ENCODE measurements at regions not wholly inside any gene's neighbourhood (a gene's known extent, or its start where the extent isn't known, plus 50 kb on each side); places are given as distances from the start of the nearest gene placed in this dataset.

DNA sequence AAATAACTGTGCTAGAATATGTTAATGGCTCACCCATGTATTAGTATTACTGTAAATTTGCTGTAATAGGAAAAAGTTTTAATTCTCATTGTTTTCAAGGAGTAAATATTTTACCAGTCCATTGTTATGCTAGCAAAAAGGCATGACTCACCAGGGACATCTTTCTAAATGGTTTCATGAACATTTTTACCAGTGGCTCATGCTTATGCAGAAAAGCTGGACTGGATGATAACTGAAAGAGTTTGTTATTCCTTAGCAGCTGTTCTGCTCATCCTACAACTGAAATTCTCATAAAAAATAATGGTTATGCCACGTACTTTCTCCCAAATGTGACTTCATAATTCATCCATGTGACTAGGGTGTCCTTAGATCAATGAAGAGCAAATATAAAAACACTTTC, 111.9 kb upstream of the PCDH18 start:
- intact Hi-C loops (cut with micrococcal nuclease; ENCODE audit: unreplicated experiment) (no loop called here), in situ Hi-C loops (cut with HindIII; ENCODE audit: low pct_unique_long_range_greater_than_20kb, low sequenced_read_pairs) (no loop called here)
- TF ChIP-seq SIN3A (IDR thresholded peaks at IDR 0.05; ENCODE audit: borderline replicate concordance, insufficient read depth, low read depth, low read length) (no peak), REST (IDR thresholded peaks at IDR 0.05; ENCODE audit: insufficient read depth in 1 of 2, low read depth in 2 of 2, low read length in 1 of 2) (no peak), POLR2AphosphoS5 (IDR thresholded peaks at IDR 0.05; ENCODE audit: low read depth, low read length) (no peak), CTCF (IDR thresholded peaks at IDR 0.05) (no peak), TCF7L2 (IDR thresholded peaks at IDR 0.05; ENCODE audit: low read depth, low read length) (no peak)
- no peaks in the 10 kb centered on the region for H3K9me3 ChIP-seq (ENCODE audit: control insufficient read depth, insufficient read depth, low read depth, low read length)
- ATAC-seq (no peak), DNase-seq (ENCODE audit: low read depth, low spot score) (no peak)
- no peaks in the 10 kb centered on the region for H3K4me1 ChIP-seq (ENCODE audit: control insufficient read depth, insufficient read depth, low read length)
- BruUV-seq (replicated peaks) = no TSS peak
- no peaks in the 10 kb centered on the region for H3K27me3 ChIP-seq (ENCODE audit: control insufficient read depth, insufficient read depth, low read length)
- CTCF ChIA-PET = no interaction called here
- POLR2A ChIA-PET = no interaction called here
- no peak overlapping the region for H3K27ac ChIP-seq (ENCODE audit: low read length)
- no peak overlapping the region for H3K4me3 ChIP-seq (ENCODE audit: low read depth in 2 of 2, low read length in 2 of 2)
- no peaks in the 10 kb centered on the region for H3K36me3 ChIP-seq (ENCODE audit: control insufficient read depth, insufficient read depth, low read length)

DNA sequence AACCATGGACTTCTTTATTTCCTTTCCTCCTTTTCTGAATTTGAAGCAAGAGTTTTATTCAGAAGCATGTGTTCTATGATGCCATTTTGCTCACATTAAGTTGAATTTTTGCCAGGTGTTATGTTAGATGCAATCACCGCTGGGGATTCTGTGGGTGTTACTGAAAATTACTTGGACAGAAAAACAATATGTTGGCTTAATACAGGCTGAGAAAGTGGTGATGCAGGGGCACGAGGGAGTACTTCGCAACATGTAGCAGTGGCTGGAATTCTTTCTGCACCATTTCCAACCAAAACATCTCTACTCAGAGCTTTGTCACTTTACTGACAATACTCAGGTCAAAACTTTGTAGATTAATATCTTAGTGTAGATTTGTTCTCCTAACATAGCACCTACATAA, 109.2 kb upstream of the PCDH18 start:
- CTCF ChIA-PET = no interaction called here
- POLR2A ChIA-PET = no interaction called here
- Histone ChIP-seq H3K9me3 (ENCODE audit: control insufficient read depth, insufficient read depth, low read depth, low read length) (no peaks in the 10 kb centered on the region), H3K4me1 (ENCODE audit: control insufficient read depth, insufficient read depth, low read length) (no peaks in the 10 kb centered on the region), H3K4me3 (ENCODE audit: low read depth in 2 of 2, low read length in 2 of 2) (no peak overlapping the region), H3K36me3 (ENCODE audit: control insufficient read depth, insufficient read depth, low read length) (no peaks in the 10 kb centered on the region), H3K27me3 (ENCODE audit: control insufficient read depth, insufficient read depth, low read length) (no peaks in the 10 kb centered on the region), H3K27ac (ENCODE audit: low read length) (no peak overlapping the region)
- BruUV-seq (replicated peaks) = no TSS peak
- ATAC-seq (no peak), DNase-seq (ENCODE audit: low read depth, low spot score) (no peak)
- in situ Hi-C loops (cut with HindIII; ENCODE audit: low pct_unique_long_range_greater_than_20kb, low sequenced_read_pairs) = no loop called here
- no peak for TF ChIP-seq CTCF (IDR thresholded peaks at IDR 0.05)
- intact Hi-C loops (cut with micrococcal nuclease; ENCODE audit: unreplicated experiment) = no loop called here

GRCh38 chr4:137640838-137641158, 108.5 kb upstream of the PCDH18 start:
- ChIA-PET POLR2A (no interaction called here), CTCF (no interaction called here)
- DNase-seq (ENCODE audit: low read depth, low spot score) (no peak), ATAC-seq (no peak)
- H3K36me3 ChIP-seq (ENCODE audit: control insufficient read depth, insufficient read depth, low read length) = no peaks in the 10 kb centered on the region
- no peaks in the 10 kb centered on the region for H3K9me3 ChIP-seq (ENCODE audit: control insufficient read depth, insufficient read depth, low read depth, low read length)
- in situ Hi-C loops (cut with HindIII; ENCODE audit: low pct_unique_long_range_greater_than_20kb, low sequenced_read_pairs) (no loop called here), intact Hi-C loops (cut with micrococcal nuclease; ENCODE audit: unreplicated experiment) (no loop called here)
- H3K4me3 ChIP-seq (ENCODE audit: low read depth in 2 of 2, low read length in 2 of 2) = no peak overlapping the region
- TF ChIP-seq TCF7L2 (IDR thresholded peaks at IDR 0.05; ENCODE audit: low read depth, low read length) (no peak), REST (IDR thresholded peaks at IDR 0.05; ENCODE audit: insufficient read depth in 1 of 2, low read depth in 2 of 2, low read length in 1 of 2) (no peak)
- no peaks in the 10 kb centered on the region for H3K4me1 ChIP-seq (ENCODE audit: control insufficient read depth, insufficient read depth, low read length)
- no peak overlapping the region for H3K27ac ChIP-seq (ENCODE audit: low read length)
- H3K27me3 ChIP-seq (ENCODE audit: control insufficient read depth, insufficient read depth, low read length) = no peaks in the 10 kb centered on the region
- no TSS peak for BruUV-seq (replicated peaks)

Measured in Panc1 (cell line).